D341Med (cell line): ENCODE measurements at regions not wholly inside any gene's neighbourhood (a gene's known extent, or its start where the extent isn't known, plus 50 kb on each side); places are given as distances from the start of the nearest gene placed in this dataset.

Source experiments
- DNase-seq: peaks from one replicate; pipeline ENCODE4 v3.0.0; 2012; ENCODE audit warnings: low spot score

DNA sequence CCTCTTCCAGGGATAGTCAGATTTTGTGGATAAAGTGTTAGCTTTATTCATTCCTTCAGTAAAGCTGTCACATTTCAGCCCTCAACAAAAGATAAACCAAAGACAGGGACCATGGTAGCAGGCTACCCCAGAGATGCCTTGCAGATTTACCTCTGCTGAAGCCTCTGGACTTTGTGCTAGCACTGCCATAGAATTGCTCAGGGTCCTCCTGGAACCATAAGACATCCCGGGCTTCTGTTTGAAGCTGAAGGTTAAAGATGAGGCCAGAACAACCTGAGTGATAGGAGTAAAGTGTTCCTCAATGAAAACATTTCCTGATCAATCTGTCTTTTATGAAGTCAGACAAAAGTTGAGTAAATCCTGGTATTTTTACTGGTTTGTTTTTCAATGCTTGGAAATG is 57.5 kb upstream of the ARL15 start:
- no peak for DNase-seq

GRCh38 chr5:54366707-54367106 is 56.3 kb upstream of the ARL15 start:
- DNase-seq: no peak

- DNase-seq: no peak
Observed at GRCh38 chr5:54363669-54364068, 53.3 kb upstream of the ARL15 start.

GRCh38 chr5:54362992-54363625 is 52.7 kb upstream of the ARL15 start:
- no peak for DNase-seq

DNA sequence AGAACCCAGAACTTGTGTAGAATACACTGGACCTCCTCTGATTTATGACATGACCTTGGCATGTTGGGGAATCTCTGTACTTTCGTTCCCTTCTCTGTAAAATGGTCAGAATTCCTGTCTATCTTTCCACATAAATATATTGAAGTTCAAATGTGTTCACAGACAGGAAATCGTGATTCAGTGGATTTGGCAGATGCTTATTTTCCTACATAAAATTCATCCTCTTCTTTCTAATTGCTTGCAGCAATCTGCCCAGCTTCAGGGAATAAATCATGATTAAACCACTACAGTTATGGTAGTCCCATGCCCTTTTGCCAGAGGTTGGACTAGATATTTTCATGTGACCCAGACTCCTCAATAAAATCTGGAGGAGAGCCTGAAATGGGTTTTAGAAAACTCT is 52.1 kb upstream of the ARL15 start:
- no peak for DNase-seq

DNA sequence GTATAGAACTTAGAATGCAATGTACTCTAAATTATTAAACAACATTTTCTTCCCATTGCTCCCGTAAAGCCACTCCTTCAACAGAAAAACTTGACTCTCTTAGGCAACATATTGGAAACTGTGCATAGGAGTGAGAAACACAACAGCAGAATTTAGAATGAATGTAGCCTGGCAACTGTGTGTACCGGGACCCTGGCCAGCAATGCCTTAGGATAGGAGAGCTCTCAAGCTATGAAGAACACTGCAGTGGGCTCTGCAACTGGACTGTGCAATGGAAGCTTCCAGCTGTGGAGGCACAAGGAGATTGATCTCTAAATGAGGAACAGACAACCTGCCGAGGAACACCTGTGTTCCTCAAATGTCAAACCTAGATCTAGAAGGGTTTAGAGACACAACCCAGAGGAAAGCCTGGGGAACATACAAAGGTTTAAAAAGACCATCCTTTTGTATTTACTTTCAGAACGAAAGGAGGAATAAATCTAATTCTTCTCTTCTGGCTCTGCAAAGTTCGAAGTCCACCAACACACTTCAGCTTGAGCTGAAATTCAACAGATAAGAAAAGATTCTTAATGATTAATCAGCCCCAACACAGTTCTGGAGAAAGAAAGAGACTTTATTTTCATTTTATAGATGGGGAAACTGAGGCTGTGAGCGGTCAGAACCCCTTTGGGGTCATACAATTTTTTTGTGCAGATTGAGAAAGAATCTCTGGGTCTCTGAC is 51.5 kb upstream of the ARL15 start:
- DNase-seq: no peak

DNA sequence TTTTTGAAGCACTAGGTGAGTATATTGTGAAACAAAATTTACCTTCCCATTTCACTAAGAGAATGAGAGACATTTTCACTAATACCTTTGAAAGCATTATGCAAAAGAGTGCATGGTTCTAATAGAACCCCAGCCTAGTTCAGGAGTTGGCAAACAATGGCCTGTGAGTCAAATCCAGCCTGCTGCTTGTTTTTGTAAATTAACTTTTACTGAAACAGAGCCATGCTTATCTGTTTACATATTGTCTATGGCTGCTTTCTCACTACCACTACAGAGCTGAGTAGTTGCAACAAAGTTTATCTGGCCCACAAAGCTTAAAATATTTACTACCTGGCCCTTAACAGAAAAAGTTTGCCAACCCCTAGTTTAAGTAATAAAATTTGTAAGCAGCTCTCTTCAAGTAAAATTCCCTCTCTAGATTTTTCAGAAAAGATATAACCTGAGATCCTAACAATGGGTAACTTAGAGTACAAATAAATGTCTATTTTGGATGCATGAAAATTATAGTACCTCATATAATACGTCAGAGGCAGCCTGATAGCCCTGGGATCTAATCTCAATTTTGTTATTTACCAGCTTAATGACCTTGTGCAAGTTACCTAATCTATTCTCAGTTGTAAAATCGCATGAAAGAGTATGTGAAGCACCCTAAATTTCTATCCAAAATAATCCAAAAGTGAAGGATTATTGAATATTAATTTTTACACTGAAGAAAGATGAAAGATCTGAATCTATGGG is 50.7 kb upstream of the ARL15 start:
- DNase-seq: no peak
